SH-SY5Y (cell line): ENCODE measurements at regions not wholly inside any gene's neighbourhood (a gene's known extent, or its start where the extent isn't known, plus 50 kb on each side); places are given as distances from the start of the nearest gene placed in this dataset.

Experiments
- GATA2 ChIP-seq: IDR thresholded peaks from 2 replicates; pipeline ENCODE4 v1.6.1; 2011; ENCODE audit warnings: mild to moderate bottlenecking, low read depth, low read length
- GATA3 ChIP-seq: IDR thresholded peaks from 2 replicates; pipeline ENCODE4 v1.6.1; 2011; ENCODE audit warnings: low read depth, mild to moderate bottlenecking, low read length, moderate library complexity

DNA sequence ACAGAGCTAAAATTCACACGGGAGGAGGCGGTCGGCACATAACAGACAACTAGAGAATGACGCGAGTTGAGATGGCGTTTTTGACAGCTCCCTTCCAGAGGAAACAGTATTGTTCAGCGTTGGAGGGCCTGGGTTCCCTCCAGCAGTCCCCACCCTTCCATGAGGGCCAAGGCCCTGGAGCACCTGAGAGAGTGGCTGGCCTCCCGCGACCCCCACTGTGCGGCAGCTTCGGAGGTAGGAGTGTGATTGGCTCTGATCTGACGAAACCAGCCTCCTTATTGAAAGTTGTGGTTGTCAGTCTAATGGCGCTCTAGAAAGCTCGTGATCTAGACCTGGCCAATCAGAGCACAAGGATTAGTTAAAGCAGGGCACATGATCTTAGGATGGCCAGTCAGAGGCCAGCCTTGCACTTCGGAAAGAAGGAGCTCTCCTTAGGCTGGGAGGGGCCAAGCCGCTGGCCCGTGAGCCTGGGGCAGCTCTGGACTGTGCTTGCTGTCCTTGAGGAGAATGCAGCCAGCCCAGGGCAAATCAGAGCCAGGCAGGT, 104.5 kb upstream of the CELF4 start:
- TF ChIP-seq GATA2 = no peak
- TF ChIP-seq GATA3 = no peak

DNA sequence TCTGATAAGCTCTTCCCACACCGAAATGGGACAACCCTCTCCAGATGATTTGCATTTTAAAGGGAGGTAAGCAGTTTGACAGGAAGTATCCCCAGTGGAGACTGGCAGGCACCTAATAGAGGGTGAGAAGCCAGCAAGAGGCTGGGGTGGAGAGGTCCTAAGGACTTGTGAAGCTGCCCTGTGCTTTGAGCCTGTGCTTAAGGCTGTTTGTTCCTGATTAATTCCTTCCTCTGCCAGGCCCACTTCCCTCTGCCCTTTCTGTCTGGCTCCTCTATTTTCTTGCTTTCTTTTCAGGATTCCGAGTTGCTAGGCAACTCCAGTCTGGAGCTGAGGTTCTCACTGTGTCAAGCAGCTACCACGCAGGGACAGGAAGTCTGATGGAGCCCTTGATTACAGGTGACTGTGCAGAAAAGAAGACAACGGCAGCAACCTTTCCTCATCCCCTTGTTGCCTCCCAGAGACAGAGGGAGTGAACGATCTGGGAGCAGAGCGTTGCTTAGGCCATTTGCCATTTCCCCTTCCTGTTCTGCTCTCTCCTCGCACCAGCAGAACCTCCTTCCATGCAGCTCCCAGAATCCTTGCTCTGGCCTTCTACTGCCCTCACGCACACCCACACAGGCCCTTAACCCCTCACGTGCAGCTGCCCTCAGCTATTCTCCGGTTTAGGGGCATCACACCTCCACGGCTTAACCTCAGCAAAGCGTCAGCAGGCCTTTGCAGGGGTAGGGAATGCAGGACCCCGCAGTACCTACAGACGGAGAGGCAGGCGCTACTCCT, 103.6 kb upstream of the CELF4 start:
- TF ChIP-seq GATA3 (no peak), GATA2 (no peak)

DNA sequence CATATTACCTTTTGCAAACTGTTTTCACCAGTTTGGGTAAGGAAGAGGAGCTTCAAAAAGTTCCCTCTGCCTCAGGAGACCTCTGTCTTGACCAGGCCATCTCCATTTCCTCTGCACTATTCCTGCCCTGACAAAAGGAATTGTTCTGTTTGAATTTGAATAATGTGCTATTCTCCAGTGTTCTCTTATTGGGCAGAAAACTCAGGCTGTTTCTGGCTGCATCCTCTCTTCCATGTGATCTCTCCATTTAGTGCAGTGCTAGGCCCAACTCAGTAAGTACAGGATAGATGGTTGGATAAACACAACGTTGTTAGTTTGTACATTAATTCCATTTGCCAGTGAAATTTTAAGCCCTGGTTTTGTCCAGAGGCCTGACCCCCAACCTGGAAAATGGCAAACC, 102.2 kb upstream of the CELF4 start:
- TF ChIP-seq GATA2 (no peak), GATA3 (no peak)

DNA sequence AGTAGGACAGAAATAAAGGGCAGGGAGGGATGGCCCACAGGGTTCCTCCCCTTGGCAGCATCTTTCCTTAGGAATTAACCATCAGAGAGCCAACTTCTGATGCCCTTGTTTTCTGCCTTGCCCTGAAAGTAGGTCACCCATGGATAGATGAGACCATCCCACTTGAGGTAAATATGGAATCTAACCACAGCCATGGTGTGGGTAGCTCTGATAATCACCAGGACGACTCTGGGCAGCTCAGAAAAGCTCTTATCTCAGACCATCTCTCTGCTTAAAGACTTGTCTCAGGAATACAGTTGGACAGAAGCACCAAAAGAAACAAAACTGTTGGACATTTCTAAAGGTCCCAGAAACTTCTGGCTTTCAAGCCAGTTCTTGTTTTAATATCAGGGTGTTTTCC, 101.4 kb upstream of the CELF4 start:
- no peak for TF ChIP-seq GATA3
- TF ChIP-seq GATA2 = no peak

DNA sequence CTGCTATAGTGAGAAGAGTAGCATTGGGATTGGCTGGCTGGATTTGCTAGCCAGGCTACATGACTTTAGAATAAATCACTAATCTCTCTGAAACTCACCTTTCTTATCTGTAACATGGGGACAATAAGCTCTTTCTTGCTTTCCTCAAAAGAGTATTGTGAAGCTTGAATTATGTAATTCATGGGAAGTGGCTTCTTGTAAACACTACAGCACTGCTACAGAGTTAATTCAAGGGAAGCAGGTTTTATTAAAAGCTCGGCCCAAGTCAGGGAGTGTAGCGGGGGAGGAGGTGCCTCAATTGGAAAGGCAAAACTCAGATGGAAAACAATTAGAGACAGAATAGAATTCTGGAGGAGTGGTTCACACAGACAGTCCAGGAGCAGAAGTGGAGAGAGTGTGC, 100.9 kb upstream of the CELF4 start:
- TF ChIP-seq GATA3 (no peak), GATA2 (no peak)

DNA sequence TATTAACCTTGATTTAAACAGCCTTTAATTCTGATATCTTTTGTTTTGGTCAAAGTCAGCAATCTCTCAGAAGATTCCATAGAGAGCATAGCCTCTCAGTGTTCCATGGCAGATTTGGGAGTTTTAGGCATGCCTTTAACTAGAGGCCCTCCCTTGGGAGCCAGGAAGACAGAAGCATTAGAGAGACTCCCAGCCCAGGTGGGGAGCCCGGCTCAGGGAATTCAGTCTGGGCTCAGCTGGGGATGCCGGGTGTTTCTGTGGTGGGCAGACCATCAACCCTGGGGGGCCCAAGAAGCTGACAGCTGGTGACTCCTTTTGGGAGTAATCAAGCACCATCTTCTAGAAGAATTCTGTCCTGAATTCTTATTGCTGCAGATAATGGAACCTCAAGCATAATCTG, 99.7 kb upstream of the CELF4 start:
- TF ChIP-seq GATA3 (no peak), GATA2 (no peak)

DNA sequence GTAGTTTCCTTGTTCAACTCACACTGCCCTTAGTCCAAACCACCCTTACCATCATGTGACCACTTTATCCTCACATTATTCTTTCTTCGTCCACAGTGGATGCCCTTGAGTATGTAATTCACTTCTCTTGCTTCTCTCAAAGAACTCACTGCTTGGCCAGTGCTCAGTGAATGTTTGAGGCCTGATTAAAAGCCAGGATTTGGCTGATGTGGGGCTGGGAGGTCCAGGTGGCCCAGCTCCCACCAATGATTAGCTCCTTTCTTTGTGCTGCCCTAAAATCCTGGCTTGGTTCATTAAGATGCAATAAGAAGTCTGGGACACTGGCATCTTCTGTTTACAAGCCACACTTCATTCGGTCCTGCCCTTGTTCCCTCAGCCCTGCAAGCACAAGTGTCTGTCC, 97.8 kb upstream of the CELF4 start:
- TF ChIP-seq GATA3 = no peak
- no peak for TF ChIP-seq GATA2

DNA sequence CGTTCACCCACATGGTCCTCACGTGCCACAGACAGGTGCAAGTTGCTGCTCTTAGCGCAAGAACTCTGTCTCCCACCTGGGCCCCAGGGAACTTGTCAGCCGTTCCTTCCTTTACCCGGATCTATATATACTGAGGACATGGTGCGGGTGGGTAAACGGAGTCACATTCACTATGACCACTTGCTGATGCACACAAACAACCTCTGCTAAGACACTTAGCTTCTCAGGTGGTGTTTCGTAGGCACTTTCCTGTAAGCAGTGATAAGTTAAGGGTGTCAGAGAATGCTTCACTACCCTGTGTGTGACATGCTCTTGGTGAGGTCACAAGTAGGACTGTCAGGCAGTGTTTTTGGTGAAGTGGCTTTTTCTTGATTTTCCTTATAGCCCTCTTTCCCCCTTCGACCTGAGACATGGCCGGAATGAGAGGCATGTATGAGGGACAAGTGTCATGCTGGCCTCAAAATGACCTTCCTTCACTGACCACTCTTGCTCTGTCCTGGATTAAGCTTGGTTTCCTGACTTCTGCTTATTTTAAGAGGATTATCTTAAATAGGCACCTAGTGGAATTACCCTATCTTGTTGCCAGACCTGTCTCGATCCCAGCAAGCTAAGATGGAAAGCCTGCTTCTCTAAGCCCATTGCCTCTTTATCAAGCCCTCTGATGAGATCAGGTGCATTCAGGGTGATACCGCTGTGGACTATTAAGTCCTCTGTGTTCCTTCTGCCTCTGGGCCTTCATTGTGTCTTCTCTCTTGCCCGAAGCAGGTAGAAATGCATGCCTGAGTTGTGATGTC, 97.1 kb upstream of the CELF4 start:
- TF ChIP-seq GATA2 = no peak
- no peak for TF ChIP-seq GATA3

DNA sequence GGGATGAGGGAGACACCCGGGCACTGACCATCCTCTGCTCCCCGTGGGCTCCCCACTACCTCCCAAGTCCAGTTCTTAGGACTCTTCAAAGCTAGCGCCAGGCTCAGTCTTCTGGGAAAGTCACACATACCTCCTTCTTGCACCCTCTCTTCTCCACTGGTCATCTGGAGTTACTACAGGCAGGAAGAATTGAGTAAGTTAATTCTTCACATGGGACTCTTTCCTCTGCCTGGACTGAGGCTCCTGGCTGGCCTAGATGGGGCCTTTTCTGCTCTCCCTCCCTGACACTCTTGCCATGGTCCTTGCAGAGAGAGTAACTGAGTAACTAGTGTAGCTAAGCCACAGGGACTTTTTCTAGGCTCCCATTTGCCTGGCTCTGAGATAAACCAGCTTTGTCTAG, 96.5 kb upstream of the CELF4 start:
- TF ChIP-seq GATA3 (no peak), GATA2 (no peak)

DNA sequence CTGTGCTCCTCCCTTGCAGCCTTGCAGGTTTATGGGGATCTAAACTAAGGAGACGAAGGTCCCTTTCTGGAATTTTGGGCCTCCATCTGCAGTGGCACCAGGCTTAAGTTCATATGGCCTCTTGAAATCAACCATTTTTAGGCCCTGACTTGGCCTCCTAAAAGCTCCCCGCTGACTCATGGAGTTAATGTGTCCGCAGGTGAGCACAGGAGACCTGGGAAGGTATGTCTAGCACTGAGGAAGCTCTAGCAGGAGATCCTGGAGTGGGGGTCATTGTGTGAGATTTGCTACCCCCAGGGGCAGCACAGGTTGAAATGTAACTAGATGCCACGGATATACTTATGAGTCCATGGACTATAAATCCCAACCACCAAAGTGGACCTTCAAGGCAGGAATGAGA, 95.9 kb upstream of the CELF4 start:
- TF ChIP-seq GATA3 = no peak
- no peak for TF ChIP-seq GATA2

DNA sequence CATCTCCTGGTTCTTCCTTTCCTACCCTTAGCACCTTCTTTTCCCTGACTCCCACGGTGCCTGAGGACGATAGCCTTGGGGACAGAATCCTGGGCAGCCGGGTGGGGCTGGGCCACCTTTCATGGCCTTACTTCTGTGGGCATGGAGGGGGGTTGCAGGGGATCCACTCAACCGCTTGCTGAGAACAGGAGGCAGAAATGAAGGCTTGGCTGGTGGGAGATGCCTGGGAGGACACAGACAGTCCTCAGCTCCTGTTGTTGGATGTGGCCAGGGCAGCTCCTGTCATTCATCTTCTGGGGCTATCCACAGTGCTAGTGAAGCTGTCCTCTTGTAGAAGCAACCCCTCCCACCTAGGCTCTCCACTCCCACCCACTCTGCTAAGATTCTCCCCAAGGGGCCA, 95.5 kb upstream of the CELF4 start:
- TF ChIP-seq GATA3 (no peak), GATA2 (no peak)

DNA sequence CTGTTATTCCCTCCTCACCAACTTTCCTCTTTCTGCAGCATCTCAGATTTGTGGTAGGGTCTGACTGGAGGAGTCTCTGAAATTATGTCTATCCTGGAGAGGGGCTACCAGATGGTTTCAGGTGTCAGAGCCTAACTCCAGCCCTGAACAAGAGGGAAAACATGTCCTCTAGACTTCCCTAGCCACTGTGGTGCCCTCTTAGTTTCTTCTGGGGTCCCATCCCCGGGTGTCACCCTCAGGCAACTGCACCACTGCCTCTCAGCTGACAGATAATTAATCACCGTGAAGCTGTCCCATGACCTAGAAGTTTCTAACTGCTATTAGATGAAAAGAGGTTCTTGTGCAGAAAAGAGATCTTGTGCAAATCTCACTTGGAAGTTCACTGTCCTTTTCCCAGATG, 95.1 kb upstream of the CELF4 start:
- TF ChIP-seq GATA3 = no peak
- no peak for TF ChIP-seq GATA2

DNA sequence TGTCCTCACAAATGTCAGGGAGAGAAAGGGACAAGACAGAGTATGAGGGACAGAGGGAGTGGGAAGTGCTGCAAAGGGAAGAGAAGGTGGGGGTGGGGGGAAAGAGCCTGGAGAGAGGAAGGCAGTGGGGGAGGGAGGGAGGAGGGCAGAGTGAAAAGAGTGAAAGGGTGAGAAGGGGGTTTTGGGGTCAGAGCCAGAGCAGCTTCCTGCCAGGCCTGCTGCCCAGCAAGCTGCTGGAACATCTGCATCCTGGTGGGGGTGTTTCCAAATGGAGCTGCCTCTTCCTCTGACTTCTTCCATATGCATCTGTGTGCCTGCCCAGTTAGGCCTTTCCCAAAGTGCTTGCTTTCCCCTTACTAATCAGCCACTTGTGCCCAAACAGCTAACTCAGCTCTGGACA, 94.3 kb upstream of the CELF4 start:
- TF ChIP-seq GATA3 = no peak

DNA sequence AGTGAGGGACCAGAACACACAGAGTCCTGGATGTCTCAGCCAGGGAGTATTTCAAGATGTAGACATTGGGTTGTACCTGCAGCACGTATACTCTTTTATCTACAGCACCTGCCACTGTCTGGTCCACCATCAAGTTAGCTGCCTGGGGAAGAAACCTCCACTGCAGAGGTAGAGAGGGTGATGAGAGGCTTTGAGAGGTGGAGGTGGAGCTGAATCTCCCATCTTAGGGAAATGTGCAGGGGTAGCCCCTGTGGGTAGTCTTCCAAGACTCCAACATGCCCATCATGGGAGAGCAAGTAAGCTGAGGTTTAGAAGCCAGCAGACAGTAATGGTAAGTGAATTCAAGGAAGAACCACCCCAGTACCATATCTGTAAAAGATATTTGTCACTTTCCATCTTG, 93.3 kb upstream of the CELF4 start:
- TF ChIP-seq GATA2 (no peak), GATA3 (no peak)

DNA sequence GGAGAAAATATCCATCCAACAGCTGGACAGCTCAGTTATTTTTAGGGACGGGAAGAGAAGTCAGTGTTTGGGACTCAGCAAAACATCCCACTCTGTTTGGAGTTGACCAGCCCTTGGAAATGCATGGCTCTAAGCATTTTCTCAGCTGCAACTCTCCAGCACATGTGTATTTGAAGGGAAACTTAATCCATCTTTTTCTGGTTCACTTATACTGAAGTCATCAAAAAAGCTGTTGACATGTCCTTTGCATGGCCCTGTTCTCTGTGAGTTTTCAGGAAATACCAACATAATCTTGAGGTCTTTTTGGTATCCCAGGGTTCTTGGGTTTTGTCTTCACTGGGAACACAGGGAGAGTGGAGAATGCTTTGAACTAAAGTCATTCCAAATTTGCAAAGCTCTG, 91.9 kb upstream of the CELF4 start:
- TF ChIP-seq GATA3 (no peak), GATA2 (no peak)
